GM21528 (cell line): ENCODE measurements at regions not wholly inside any gene's neighbourhood (a gene's known extent, or its start where the extent isn't known, plus 50 kb on each side); places are given as distances from the start of the nearest gene placed in this dataset.
"Not testable (repeated sequence)": the region's sequence is repeated elsewhere in the genome, so short reads cannot be mapped to it uniquely, and the experiment has no call there.

Source experiments
- ATAC-seq: cut with Tn5 transposase; IDR thresholded peaks from one replicate; pipeline ENCODE4 v1.9.1; 2021; ENCODE audit warnings: mild to moderate bottlenecking, moderate library complexity; ENCODE audit not compliant: unreplicated experiment, low FRiP score

DNA sequence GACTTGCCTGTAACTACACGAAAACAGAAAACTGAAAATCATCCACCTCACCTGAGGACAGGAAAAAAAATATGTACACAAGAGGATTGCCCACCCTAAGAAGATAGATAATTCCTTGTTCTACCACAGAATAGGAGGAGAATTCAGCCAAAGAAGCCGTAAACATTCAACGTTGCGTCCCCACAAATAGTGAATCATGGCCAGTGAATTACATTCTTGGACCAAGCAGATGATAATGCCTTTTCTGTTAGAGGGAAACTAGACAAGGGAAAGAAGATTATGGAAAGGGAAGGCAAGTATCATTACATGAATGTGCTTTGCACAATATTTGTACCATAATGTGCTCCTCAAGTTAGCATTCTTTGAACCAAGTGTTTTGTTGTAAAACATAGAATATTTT is 95.5 kb upstream of the C1QTNF7 start:
- ATAC-seq, result no peak

DNA sequence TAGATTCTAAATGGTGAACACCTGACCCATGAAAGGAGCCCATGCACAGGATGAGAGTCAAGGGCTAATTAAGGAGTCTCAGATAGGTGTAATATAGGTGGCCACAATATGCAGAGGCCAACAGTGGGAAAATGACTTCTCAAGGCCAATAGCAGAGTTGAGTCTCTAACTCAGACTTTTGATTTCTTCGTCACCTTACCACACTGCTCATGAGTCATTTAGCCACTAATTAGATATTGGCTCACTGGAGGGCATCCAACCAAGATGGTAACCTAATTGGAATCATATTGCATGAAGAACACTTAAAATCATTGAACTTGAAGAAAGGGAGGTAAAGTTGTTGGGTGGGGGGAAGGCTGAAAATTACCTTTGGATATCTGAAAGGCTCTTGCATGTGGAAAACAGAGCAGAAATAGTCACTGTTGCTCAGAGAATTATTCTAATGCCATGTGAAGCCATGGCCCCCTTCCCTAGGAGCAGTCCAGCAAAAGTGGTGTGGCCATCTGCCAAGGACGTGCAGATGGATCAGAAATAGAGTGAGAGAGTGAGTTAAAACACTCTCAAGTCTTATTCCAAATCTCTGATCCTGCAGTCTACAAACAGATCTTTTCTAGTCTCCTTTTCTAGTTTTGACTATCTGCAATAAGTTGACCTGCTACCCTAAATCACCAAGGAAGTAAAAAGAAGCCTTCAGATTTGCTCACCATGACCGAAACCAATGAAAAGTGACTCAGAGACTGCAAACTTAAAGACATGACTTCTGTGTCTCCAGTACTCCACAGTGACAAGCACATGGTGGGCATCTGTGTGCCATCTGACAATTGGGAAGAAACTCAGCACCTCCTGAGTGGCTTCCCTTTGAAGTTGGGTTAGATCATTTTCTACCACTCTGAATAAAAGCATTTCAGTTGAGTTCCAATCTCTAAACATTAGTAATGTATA is 93.9 kb upstream of the C1QTNF7 start:
- ATAC-seq, result no peak

DNA sequence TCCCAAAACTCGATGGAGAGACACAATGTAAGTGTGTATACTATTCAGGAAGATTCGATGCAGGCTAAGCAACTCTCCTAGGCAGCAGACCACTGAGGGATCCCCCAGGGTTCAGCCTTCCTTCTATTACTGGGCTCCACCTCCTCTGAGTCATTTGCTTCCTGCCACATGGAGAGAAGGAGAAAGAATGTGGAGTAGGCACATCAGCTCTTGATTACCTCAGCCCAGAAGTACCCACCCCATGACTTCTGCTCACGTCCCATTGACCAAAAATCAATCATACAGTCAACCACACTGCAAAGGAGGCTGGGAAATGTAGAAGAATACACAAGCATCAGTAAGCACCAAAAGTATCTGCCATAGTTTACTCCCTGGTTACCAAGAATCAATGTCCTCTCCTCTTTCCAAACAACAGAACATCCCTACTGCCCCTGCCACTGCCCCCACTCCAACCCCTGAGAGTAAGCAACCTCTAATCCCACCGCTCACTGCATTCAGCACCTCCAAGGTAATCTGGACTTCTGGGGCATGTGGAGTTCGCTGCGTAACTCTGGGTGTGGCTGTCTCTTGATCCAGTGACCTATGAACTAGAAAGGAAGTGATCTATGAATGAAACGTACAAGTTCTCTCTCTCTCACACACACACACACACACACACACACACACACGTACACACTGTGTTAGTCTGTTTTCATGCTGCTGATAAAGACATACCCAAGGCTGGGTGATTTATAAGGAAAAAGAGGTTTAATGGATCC is 91.2 kb upstream of the C1QTNF7 start:
- no peak for ATAC-seq

DNA sequence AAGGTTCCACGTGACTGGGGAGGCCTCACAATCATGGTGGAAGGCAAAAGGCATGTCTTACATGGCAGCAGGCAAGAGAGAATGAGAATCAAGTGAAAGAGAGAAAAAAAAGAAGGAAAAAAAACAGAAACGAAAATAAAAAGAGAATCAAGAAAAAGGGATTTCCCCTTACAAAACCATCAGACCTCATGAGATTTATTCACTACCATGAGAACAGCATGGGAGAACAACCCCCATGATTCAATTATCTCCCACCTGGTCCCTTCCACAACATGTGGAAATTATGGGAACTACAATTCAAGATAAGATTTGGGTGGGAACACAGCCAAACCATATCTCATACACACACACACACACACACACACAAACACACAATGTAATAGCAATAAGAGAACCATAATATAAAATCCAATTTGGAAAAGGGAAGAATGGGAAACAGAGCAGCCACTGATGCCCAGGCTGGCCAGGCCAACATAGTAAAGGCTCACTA is 90.6 kb upstream of the C1QTNF7 start:
- ATAC-seq, result not testable (repeated sequence)

DNA sequence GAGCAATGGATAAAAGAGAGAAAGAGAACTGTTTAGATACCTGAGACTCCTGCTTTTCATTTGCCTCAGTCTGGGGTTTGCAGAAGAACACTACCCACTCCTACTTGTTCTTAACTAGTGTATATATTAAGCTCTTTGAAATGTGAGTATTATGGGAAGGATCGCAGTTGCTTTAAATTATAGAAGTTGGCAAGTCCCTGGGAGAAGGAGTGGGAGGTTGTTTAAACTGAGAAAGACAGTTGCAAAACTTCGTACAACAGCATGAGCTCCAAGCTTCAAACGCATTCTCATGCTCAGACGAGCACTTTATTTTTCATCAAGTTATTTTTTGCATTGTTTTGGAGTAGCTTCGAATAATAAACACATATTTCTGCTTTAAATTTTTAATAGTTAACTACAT is 88.1 kb upstream of the C1QTNF7 start:
- no peak for ATAC-seq

DNA sequence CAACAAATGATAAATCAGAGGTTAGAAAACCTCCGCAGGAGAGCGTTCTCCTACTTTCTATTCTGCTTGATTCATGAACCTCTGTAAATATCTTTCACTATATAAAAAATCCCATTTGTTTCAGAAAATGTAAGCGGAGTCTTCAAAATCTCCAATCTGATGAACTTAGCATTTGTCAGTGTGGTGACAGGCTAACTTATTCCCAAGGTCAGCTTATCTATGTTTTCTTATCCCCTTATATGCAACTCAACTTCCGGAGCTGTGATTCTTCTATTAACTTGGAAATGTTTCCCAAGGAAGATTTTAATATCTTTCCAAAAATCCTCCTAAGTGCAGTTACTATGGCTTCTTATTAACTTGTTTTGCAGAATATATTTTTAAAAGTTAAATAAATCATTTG is 87.5 kb upstream of the C1QTNF7 start:
- no peak for ATAC-seq

DNA sequence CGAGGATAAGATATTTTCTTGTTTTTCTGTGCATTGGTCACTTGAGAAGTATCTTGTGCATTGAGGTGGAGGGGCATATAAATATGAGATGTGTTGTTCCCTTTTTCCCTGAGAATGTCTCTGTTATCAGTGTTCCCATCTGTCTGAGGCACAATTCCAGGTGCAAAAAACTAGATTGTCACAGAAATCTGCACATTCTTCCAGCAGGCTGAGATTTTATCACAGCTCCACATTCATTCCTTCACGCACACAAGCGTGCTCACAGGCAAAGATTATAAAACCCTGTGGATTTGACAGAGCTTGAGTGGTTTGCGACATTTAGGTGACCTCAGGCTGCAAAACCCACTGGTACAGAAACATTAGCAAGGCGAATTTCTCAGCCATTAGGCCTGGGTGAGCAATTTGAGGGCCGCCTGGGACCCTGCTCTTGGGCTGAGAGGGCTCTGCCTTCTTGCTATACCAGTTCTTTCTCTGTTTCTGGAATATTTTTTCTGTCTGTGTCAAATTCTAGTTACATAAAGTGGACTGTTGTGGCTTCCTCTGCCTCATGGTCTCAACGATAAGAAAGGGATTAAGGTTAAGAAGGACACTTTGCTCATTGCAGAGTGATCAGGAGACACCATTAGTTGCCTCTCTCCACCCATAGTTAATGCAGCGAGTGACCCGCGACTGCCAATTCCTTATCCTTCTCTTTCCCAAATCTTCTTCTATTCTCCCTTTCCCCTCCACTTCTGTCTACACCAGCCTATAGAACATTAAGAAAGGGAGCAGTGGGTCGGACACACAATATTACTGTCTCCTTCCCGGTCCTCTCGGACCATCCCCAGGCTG is 86.7 kb upstream of the C1QTNF7 start:
- ATAC-seq, result no peak

DNA sequence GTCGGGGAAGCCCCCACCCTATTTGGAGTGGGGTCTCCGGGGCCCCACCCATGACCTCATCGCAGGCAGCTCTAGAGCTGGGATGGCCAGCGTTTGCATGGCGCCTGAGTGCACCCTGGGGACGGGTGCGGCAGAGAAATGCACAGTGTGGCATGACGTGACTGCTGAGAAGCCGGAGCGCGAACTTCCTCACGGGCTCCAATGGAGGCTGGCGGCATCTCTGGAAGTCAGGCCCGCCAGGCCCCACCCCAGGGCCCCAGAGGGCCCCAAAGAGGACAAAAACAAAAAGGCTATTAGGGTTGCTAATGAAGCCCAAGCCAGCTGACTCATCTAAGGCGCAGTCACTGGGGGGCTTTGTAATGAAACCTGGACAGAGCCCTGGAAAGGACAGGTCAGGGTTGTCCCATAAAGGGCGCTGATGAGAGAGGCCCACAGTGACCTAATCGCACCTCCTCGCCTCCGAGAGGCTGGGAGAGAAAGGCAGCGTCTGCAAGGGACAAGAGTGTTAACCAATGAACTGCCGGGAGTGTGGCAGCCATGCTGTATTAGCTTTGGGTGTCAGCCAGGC is 86.0 kb upstream of the C1QTNF7 start:
- no peak for ATAC-seq

DNA sequence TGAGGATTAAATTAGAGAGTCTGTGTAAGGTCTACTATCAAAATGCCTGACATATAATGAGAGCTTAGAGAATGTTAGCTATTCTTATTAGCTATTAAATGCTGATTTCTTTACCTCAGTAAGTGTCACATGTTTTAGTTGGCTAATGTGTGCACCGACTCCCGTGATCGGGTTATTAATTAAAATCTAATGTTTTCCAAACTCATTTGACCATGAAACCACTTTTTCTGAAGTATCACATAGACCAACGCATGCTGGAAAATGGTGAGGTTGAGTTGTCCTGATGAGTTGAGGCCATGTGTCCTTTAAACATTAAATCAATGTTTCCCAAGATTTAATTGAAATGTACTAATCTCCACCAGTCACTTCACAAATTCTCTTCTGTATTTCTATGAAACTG is 84.8 kb upstream of the C1QTNF7 start:
- ATAC-seq, result no peak

DNA sequence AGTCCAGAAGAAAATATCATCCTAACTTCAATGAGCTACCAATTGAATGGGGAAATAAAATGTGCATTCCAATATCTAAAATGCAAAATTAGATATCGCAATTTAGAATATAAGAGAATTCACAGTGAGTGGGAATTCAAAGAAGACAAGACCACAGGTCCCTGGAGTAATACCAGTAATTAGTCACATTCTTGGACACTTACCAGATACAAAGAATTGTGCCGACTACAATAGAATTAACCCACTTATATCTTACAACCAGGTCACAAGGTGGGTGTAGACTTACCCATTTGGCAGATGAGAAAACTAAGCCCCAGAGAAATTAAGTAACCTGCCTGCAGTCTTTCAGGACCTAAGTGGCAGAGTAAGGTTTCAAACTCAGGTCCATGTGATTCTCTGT is 84.3 kb upstream of the C1QTNF7 start:
- ATAC-seq, result no peak

DNA sequence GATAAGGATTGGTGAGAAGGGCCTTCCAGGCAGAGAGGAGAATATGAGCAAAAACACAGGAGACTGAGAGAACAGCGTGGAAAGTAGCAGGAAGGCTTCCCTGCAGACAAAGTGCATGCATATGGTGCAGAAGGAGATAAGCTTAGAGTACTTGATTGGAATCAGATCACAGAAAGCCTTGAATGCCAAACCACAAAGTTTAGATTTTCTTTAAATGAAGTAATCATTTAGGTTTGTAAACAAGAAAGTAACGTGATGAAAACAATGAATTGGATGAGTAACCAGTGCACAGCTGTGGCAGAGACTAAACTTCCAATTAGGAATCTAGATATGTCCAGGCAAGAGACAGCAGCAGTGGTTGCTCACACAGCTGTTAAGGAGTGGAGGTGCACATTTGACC is 83.8 kb upstream of the C1QTNF7 start:
- no peak for ATAC-seq

DNA sequence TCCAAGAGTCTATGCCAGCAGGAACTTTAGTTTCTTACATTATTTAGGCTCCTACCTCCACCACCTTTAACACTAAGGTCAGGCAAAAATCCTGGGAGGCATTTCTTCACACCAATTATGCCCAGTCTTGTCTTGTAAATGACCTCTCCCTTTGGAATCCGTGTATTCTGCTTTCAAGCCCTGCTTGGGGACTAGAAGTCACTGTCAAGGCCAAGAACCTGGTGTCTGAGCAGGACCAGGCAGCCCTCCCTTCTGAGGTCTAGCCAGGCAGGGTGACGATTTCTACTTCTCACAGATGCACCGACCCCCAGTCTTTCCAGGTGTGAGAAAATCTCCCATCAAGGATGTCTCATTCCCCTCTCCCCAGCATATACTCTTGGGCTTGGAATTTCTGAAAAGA is 82.7 kb upstream of the C1QTNF7 start:
- no peak for ATAC-seq

DNA sequence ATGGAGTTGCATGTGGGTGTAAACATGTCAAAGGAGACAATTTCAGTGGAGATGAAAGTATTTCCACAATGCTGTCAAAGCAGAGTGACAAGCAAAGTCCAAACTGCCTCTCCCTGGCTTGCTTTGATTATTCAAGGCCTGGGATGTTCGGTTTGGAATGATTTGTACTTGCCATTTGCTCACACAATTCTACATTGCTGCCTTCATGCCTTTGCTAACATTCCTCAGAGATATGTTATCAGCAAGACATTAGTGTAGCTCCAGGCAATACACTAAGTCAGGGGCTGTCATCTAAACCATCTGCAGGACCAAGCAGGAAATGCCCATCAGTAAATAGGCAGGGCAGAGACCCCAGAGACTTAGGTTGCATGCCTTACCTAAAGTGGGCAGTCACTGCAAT is 79.6 kb upstream of the C1QTNF7 start:
- no peak for ATAC-seq

DNA sequence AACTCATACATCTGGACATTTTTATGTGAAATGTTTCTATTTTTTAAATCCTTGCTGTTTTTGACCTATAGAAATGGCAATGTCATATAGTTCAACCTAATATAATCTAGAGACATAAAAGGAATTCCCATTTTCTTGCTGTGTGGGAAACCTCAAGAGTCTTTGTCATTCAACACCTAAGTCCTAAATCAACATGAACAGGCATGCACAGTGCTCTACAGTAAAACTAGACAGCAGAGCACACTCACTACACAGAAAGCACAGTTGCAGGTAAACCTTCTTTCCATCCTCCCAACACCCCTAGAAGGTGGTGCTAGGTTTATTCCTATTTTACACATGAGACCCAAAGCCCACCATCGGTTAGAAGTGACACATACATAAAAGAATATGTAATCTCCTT is 79.1 kb upstream of the C1QTNF7 start:
- ATAC-seq, result no peak

DNA sequence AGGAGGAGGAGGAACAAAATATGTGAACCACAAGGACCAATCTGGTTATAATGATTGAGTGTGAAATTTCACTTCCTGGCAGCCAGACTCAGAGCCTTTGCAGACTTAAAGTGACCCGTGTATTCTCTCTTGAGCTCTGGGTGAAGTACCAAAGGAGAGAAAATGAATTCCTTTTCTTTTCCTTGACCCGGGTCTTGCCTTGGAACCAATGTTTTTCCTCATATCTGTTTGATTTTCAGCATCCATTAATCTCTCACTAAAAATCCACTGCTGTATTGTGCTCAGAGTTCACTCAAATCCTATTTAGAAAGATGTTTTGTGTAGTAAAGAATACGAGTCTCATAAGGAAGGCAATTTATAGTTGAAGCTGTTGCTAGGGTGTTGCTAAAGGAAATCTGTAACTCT is 78.3 kb upstream of the C1QTNF7 start:
- no peak for ATAC-seq

DNA sequence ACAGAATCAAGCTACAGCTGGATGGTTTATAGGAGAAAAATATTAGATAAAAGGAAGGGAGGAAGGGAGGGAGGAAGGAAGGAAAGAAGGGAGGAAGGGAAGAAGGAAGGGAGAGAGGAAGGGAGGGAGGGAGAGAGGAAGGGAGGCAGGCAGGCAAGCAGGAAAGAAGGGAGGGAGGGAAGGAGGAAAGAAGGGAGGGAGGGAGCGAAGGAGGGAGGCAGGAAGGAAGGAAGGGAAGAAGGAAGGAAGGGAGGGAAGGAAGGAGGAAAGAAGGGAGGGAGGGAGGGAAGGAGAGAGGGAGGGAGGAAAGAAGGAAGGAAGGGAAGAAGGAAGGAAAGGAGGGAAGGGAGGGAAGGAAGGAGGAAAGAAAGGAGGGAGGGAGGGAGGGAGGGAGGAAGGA is 77.9 kb upstream of the C1QTNF7 start:
- ATAC-seq, result no peak

DNA sequence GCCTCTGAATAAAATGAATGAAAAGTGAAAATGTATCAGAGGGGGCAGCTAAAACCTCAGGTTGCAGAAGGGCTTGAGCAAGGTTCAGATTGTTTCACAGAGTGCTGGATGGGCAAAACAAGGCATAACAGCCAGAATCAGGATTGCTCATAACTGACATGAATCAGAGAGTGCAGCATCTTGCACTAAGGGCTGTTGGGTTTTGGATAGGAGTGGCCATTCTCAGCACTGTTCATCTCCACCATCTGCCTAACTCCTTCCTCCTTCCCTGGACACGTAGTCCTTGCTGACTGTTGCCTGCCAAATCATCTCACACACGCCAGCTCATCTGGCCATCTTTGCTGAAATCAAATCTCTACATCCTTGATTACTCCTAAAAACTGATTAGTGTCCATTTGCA is 75.3 kb upstream of the C1QTNF7 start:
- no peak for ATAC-seq

DNA sequence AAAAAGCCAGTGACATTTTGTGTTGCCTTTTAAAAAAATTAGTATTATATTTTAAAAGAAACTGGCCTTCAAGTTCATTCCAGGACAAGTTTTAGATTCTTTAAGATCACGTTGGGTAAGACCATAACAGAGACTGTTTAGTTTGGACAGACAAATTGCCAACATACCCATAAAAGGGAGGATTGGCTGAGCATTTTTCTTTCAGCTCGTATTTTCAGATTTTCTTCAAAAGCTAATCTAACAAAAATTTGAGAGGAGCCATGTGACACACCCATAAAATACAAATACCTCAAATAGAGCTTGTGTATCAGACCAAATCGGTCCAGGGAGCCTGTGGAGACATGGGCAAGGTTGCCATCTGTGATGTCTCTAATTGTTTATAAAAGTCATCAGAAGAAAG is 74.6 kb upstream of the C1QTNF7 start:
- ATAC-seq, result no peak

DNA sequence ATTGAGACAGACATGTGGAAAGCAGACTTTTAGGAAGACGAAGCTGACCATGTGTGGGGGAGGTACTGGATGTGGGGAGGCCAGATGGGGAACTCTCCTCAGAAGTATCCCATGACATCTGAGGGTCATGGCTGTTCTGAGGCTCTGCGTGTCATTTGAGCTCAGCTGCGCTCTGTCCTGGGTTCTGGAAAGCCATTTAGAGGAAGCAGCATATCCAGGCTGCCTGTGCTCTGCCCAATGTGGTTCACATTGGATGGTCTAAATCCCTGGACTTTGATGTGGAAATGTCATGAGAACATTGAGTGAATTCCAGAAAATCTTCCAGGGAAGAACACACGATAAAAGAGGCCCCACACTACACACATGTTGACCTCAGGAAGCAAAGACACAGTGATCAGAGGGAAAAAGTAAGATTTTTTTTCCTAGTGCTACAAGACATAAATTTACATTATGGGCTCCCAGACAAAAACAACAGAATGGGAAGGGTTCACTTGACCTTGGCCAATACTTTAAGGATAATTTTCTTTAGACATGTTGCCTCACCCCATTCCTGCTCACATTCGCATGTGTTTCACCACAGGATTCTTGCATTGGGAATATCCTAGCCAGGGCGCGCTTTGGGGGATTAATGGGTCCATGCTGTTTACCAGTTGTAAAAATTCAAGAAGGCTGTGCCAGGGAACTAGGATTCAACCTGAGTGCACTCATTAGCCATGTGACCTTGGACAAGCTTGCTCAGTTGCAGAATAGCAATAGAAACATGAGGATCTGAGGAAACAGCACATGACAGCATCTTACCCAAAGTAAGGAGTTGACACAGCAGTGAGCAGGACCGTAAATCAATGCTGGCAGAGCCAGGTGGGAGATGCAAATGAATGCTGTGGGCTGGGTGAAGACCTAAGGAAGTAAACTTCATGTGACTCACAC is 73.2 kb upstream of the C1QTNF7 start:
- ATAC-seq, result no peak
